HG03159 (cell line): ENCODE measurements at regions not wholly inside any gene's neighbourhood (a gene's known extent, or its start where the extent isn't known, plus 50 kb on each side); places are given as distances from the start of the nearest gene placed in this dataset.

ENCODE experiments used
- ATAC-seq: cut with Tn5 transposase; IDR thresholded peaks from one replicate; pipeline ENCODE4 v1.9.1; 2021; ENCODE audit warnings: mild to moderate bottlenecking, moderate library complexity; ENCODE audit not compliant: unreplicated experiment

- no peak for ATAC-seq
These were observed 79.0 kb upstream of the SUCLG2 start for GRCh38 chr3:67733269-67733950.

GRCh38 chr3:67724434-67724833, 70.0 kb upstream of the SUCLG2 start:
- ATAC-seq = no peak

GRCh38 chr3:67723863-67724262, 69.5 kb upstream of the SUCLG2 start:
- ATAC-seq = no peak

- no peak for ATAC-seq
These were observed 64.9 kb upstream of the SUCLG2 start for GRCh38 chr3:67719333-67719732.

- ATAC-seq = no peak
These were observed 61.6 kb upstream of the SUCLG2 start for GRCh38 chr3:67715971-67716370.

- no peak for ATAC-seq
These were observed 59.5 kb upstream of the SUCLG2 start for GRCh38 chr3:67713764-67714469.

GRCh38 chr3:67712259-67712658, 57.8 kb upstream of the SUCLG2 start:
- no peak for ATAC-seq

- ATAC-seq = no peak
These were observed 56.0 kb upstream of the SUCLG2 start for GRCh38 chr3:67710396-67710795.

GRCh38 chr3:67706934-67707333, 52.5 kb upstream of the SUCLG2 start:
- no peak for ATAC-seq

- no peak for ATAC-seq
These were observed 49.9 kb upstream of the SUCLG2 start for GRCh38 chr3:67704322-67704721.
